ENCODE measurements at regions not wholly inside any gene's neighbourhood (a gene's known extent, or its start where the extent isn't known, plus 50 kb on each side); places are given as distances from the start of the nearest gene placed in this dataset.
"Not testable (repeated sequence)": the region's sequence is repeated elsewhere in the genome, so short reads cannot be mapped to it uniquely, and the experiment has no call there.

DNA sequence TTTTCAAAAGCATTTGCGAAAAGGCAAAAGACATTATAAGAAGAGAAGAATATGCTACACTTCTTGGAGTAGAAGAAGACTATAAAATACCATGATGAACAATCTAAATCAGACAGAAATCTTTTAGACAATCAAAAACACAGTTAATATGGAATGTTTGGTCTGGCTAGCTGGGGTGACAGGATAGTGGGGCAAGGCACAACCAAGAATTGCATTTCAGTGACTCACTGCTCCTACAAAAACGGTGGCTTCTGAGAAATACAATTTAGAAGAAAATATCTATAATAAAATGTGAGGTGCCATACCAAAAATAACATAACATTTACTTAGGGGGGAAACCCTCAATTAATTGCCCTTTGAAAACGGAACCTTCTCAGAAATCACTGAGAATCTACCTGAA, 363.4 kb downstream of the NPR3 start:
- no peak for DNase-seq

DNA sequence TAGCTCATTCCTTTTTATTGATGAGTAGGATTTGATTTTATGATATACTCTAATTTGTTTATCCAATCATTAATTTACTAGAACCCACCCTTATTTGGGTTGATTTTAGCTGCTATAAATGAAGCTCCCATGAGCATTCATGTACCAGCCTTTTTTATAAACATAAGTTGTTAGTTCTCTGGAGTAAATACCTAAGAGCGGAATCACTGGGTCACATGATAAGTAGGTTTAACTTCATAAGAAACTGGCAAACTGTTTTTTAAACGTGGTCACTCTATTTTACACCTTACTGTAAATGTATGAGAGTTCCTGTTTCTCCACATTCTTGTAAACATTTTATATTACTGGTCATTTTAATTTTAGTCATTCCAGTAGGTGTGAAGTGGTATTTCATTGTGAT, 364.6 kb downstream of the NPR3 start:
- no peak for DNase-seq

DNA sequence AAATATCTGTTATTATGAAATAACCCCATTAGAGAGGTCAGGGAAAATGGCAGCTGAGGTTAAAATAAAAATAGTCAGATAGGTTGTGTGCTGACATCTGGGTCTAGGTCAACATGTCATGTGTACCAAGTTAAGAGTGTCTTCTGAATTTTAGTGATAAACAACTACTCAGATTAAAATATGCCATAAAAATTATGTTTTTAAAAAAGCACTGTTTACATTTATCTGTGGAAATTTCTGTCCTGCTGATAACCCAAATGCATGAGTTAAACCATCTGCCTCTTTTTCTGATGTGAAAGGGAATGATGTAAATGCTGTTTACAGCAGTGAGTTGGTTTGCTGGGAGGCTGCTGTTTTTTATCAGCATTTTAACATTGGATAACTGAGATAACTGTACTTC, 361.2 kb upstream of the TARS1 start:
- no peak for DNase-seq

- no peak for DNase-seq
Observed at GRCh38 chr5:33080287-33080686, 360.5 kb upstream of the TARS1 start.

- no peak for DNase-seq
Observed at GRCh38 chr5:33088176-33088575, 352.6 kb upstream of the TARS1 start.

DNA sequence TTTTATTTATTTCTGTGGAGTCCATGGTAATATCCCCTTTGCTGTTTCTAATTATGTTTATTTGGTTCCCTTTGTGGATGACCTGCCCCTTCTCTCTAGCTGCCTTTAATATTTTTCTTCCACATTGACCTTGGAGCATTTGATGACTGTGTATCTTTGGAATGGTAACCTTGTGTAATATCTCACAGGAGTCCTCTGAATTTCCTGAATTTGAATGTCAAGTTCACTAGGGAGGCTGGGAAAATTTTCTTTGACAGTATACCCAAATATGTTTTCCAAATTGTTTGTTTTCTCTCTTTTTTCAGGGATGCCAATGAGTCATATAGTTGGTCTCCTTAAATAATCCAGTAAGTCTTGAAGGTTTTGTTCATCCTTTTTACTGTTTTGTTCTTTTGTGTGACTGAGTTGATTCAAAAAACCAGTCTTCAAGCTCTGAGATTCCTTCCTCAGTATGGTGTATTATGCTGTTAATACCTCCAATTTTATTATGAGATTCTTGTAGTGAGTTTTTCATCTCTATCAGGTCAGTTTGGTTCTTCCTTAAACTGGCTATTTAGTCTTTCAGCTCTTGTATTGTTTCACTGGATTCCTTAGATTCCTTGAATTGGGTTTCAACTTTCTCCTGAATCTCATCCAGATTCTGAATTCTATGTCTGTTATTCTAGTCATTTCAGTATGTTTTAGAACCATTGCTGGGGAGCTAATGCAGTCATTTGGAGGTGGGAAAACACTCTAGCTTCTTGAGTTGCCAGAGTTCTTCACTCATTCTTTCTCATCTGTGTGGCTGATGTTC, 349.0 kb upstream of the TARS1 start:
- DNase-seq: no peak

DNA sequence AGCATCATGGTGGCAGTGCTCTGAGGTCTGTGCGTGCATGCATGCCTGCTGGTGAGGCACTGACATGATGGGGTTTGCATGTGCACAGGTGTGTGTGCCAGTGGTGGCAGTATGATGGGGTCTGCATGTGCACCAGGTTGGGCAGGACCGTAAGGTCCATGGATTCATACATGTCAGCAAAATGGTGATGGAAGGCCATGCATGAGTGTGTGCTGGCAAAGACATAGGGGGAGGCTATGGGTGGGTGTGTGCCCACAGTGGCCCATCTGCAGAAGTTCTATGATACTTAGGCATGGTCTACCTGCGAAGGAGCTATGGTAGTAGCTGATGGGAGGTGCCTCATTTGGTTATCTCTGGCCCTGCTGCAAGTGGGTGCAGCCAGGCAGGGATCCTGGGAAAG, 348.0 kb upstream of the TARS1 start:
- no peak for DNase-seq

DNA sequence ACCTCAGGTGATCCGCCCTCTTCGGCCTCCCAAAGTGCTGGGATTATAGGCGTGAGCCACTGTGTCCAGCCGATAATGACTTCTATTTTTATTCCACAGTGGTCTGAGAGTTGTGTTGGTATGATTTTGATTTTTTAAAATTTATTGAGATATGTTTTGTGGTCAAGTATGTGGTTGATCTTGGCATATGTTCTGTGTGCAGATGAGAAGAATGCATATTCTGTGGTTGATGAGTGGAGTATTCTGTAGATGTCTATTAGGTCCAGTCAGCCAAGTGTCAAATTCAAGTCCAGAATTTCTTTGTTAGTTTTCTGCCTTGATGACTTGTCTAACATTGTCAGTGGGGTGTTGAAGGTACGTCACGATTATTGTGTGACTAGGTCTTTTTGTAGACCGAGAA, 338.2 kb upstream of the TARS1 start:
- DNase-seq: no peak

DNA sequence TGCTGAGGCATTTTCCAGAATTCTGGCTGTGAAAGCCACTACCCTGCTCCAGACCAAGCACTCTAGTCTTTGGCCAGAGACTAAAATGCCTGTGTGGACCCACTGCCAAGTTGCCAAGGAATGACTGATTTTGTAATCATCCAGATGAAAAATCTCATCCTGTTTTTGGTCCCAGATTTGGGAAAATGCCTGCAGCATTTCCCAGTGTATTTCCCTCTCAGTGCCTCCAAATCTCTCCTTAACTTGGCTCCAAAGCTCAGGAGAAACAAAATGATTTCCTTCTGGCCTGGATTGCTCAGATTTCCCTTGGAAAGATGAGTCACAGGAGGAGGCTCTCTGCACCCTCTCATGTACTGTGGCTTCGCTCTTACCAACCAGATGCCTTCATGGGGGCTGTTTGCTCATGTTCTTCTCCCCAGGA, 335.2 kb upstream of the TARS1 start:
- DNase-seq: no peak

DNA sequence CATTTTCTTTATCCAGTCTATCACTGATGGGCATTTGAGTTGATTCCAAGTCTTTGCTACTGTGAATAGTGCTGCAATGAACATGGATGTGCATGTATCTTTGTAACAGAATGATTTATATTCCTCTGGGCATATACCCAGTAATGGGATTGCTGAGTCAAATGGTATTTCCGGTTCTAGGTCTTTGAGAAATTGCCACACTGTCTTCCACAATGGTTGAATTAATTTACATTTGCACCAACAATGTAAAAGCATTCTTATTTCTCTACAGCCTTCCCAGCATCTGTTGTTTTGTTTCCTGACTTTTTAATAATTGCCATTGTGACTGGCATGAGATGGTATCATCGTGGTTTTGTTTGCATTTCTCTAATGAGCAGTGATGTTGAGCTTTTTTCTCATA, 330.3 kb upstream of the TARS1 start:
- DNase-seq: not testable (repeated sequence)

- DNase-seq: no peak
Observed at GRCh38 chr5:33114361-33114760, 326.4 kb upstream of the TARS1 start.

- no peak for DNase-seq
Observed at GRCh38 chr5:33115467-33115866, 325.3 kb upstream of the TARS1 start.

DNA sequence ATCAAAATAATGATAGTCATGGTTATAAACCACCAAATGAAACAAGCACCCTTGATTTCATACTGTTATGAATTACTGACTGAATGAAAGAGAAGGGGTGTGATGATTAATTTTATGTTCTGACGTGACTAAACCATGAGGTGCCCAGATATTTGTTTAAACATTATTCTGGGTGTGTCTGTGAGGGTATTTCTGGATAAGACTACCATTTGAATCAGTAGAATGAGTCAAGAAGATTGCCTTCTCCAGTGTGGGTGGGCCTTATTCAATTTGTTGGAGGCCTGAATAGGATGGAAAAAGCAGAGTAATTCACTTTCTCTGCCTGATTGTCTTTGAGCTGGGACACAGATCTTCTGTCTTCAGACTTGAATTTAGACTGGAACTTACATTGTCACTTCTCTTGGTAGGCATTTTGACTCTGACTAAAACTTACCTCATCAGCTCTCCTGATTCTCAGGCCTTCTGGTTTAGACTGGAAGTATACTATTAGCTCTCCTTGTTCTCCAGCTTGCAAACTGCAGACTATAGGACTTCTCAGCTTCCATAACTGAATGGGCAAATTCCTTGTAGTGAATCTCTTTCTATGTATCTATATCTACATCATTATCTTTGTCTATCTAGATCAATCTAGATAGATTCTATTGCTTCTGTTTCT, 321.9 kb upstream of the TARS1 start:
- no peak for DNase-seq

GRCh38 chr5:33120671-33121070, 320.1 kb upstream of the TARS1 start:
- DNase-seq: no peak

GRCh38 chr5:33129309-33129708, 311.5 kb upstream of the TARS1 start:
- DNase-seq: no peak

- no peak for DNase-seq
Observed at GRCh38 chr5:33136785-33137184, 304.0 kb upstream of the TARS1 start.

GRCh38 chr5:33138145-33138544, 302.6 kb upstream of the TARS1 start:
- not testable (repeated sequence) for DNase-seq

DNA sequence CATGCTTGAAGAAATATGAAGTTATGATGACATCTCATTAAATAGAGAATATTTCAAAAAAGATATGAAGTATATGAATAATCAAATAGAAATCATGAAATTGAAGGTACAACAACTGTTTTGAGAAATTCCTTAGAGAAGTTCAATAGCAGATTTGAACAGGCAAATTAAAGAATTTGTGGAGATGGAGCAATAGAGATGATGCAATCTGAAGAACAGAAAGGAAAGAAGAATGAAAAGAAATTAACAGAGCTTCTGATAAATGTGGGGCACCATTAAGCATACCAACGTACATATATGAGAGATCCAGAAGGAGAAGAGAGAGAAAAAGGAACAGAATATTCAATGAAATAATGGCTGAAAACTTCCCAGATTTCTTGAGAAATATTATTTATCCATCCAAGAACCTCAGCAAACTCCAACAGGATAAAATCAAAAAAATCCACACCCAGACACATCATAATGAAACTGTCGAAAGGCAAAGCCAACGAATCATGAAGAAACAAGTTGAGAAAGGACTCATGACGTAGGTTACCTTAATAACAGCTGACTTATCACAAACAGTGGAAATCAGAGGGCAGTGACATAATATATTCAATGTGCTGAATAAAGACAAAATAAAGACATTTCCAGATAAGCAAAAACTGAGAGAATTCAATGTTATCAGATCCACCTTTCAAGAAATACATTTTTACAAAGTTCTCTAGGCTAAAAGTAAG, 297.2 kb upstream of the TARS1 start:
- DNase-seq: no peak

DNA sequence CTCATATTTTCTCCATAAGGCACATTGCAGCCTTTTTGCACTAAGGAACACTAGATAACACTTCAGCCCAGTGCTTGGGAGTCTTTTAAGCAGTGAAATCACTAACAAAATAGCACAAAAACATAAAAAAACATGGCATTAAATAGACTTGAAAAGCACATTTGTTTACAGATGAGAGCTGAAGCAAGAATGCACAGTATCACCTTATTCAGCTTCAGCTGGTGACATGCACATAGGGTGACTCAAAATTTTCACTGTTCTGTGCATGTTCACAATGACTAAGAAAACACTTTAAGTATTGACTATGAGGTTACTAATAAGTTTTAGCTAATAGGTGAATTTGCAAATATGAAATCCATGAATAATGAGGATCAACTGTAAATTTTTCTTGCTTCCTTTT, 293.9 kb upstream of the TARS1 start:
- DNase-seq: no peak

- no peak for DNase-seq
Observed at GRCh38 chr5:33148076-33148513, 292.7 kb upstream of the TARS1 start.

DNA sequence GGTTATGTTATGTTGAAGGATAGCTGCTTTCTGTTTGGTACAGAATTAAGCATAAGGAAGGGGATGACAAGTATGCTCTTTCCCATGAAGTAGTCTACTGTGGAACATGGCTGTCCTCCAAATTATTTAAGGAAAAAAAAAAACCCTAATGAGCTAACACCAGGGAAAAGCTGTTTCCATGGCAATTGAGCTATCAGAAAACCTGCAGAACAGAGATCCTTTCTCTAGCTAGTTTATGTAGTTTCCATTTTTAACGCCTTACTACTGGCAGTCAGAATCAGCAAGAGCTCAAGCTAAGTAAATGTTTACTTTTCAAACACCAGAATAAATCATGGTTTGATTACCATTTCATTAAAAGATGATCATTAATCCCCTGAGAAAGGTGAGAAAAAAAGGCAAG, 287.4 kb upstream of the TARS1 start:
- no peak for DNase-seq

GRCh38 chr5:33153831-33154230, 286.9 kb upstream of the TARS1 start:
- DNase-seq: no peak

GRCh38 chr5:33160871-33161270, 279.9 kb upstream of the TARS1 start:
- no peak for DNase-seq

DNA sequence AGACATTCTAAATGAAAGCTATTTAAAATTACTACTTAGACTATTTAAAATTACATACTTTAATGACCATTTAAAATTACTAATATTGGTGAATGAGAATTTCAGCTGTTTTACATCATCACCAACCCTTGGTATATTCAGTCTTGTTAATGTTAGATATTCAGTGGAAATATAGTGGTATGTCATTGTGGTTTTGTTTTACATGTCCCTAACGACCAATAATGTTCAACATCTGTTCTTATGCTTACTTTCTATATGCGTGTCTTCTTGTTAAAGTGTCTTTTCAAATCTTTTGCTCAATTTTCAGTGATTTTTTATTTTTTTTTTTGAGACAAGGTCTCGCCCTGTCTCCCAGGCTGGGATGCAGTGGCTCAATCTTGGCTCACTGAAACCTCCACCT, 279.3 kb upstream of the TARS1 start:
- no peak for DNase-seq
